ENCODE measurements at regions not wholly inside any gene's neighbourhood (a gene's known extent, or its start where the extent isn't known, plus 50 kb on each side); places are given as distances from the start of the nearest gene placed in this dataset.
"Not testable (repeated sequence)": the region's sequence is repeated elsewhere in the genome, so short reads cannot be mapped to it uniquely, and the experiment has no call there.

- TF ChIP-seq POLR2A (IDR thresholded peaks at IDR 0.05; ENCODE audit: low read length) (no peak), GATA1 (IDR thresholded peaks at IDR 0.05; ENCODE audit: low read depth, low read length) (no peak)
- peak; percentile 42 to 59 for DNase-seq
These were observed 391.8 kb upstream of the USP9Y start for GRCh38 chrY:12309212-12309611.

- no peak for TF ChIP-seq POLR2A (IDR thresholded peaks at IDR 0.05; ENCODE audit: low read length)
These were observed 390.2 kb upstream of the USP9Y start for GRCh38 chrY:12310832-12311231.

GRCh38 chrY:12327751-12328150 lies 373.3 kb upstream of the USP9Y start:
- no peak for DNase-seq
- TF ChIP-seq POLR2A (IDR thresholded peaks at IDR 0.05; ENCODE audit: low read length) (no peak), GATA1 (IDR thresholded peaks at IDR 0.05; ENCODE audit: low read depth, low read length) (no peak)

More at GRCh38 chrY:12310832-12311231, 390.2 kb upstream of the USP9Y start:
- no peak for DNase-seq

- not testable (repeated sequence) for DNase-seq
These were observed 369.1 kb upstream of the USP9Y start for GRCh38 chrY:12331917-12332316.

GRCh38 chrY:12343211-12343610 lies 357.8 kb upstream of the USP9Y start:
- no peak for DNase-seq
- TF ChIP-seq POLR2A (IDR thresholded peaks at IDR 0.05; ENCODE audit: low read length) = no peak
- TF ChIP-seq GATA1 (IDR thresholded peaks at IDR 0.05; ENCODE audit: low read depth, low read length) = no peak

- no peak for DNase-seq
- no peak for TF ChIP-seq POLR2A (IDR thresholded peaks at IDR 0.05; ENCODE audit: low read length)
These were observed 352.9 kb upstream of the USP9Y start for GRCh38 chrY:12348181-12348580.

GRCh38 chrY:12357204-12357603 lies 343.8 kb upstream of the USP9Y start:
- DNase-seq = no peak
- TF ChIP-seq POLR2A (IDR thresholded peaks at IDR 0.05; ENCODE audit: low read length) (no peak), GATA1 (IDR thresholded peaks at IDR 0.05; ENCODE audit: low read depth, low read length) (no peak)

GRCh38 chrY:12357655-12358054 lies 343.4 kb upstream of the USP9Y start:
- no peak for TF ChIP-seq GATA1 (IDR thresholded peaks at IDR 0.05; ENCODE audit: low read depth, low read length)
- no peak for DNase-seq

GRCh38 chrY:12358337-12358736 lies 342.7 kb upstream of the USP9Y start:
- DNase-seq = peak; percentile 1 to 38
- TF ChIP-seq GATA1 (IDR thresholded peaks at IDR 0.05; ENCODE audit: low read depth, low read length) (no peak), POLR2A (IDR thresholded peaks at IDR 0.05; ENCODE audit: low read length) (no peak)

GRCh38 chrY:12359867-12360266 lies 341.2 kb upstream of the USP9Y start:
- no peak for TF ChIP-seq POLR2A (IDR thresholded peaks at IDR 0.05; ENCODE audit: low read length)
- no peak for TF ChIP-seq GATA1 (IDR thresholded peaks at IDR 0.05; ENCODE audit: low read depth, low read length)
- peak; percentile 81 to 87 for DNase-seq

- no peak for DNase-seq
- no peak for TF ChIP-seq GATA1 (IDR thresholded peaks at IDR 0.05; ENCODE audit: low read depth, low read length)
- no peak for TF ChIP-seq POLR2A (IDR thresholded peaks at IDR 0.05; ENCODE audit: low read length)
These were observed 340.5 kb upstream of the USP9Y start for GRCh38 chrY:12360496-12360895.

GRCh38 chrY:12365311-12365910 lies 335.6 kb upstream of the USP9Y start:
- DNase-seq = peak; percentile 76 to 88
- TF ChIP-seq POLR2A (IDR thresholded peaks at IDR 0.05; ENCODE audit: low read length) = no peak
- TF ChIP-seq GATA1 (IDR thresholded peaks at IDR 0.05; ENCODE audit: low read depth, low read length) = no peak

GRCh38 chrY:12374588-12374987 lies 326.4 kb upstream of the USP9Y start:
- not testable (repeated sequence) for DNase-seq

GRCh38 chrY:12391655-12392559 lies 309.1 kb upstream of the USP9Y start:
- DNase-seq = peak in 1 of 2 experiments; percentile 25

GRCh38 chrY:12393190-12393589 lies 307.8 kb upstream of the USP9Y start:
- TF ChIP-seq POLR2A (IDR thresholded peaks at IDR 0.05; ENCODE audit: low read length) = no peak
- TF ChIP-seq GATA1 (IDR thresholded peaks at IDR 0.05; ENCODE audit: low read depth, low read length) = no peak
- no peak for DNase-seq

- DNase-seq = peak; percentile 4 to 6
These were observed 305.5 kb upstream of the USP9Y start for GRCh38 chrY:12395381-12396120.
